ENCODE measurements at regions not wholly inside any gene's neighbourhood (a gene's known extent, or its start where the extent isn't known, plus 50 kb on each side); places are given as distances from the start of the nearest gene placed in this dataset.

DNA sequence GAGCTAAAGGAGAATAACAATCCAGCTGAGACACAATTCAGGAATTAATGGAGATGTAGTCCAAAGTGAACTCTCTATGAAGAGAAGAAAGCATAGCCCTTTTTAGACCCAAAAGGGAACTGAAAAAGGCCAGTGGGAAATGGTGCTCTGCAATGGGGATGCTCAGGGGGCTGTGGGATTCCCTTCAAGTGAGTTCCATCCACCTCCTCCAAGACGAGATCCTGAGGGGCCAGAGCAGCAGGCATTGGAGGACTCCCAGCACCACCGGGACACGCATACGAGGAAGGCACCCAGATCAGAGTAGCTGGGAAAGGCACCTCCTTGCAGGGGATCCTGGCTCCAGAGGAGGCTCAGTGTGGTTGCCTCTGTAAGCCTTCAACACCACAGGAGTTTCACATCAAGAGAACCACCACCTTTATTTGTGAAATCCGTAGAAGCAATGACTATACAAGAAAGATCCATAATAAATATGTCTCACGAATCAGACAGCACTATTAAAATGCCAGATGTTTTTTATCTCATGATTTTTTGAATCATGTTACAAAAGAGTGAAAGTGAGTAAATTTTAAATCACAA is 288.2 kb downstream of the MED10 start:
- in situ Hi-C loops (cut with MboI; ENCODE audit: low sequenced_read_pairs, unreplicated experiment): no loop called here
- no peak for DNase-seq (ENCODE audit: low spot score)
- no peak for TF ChIP-seq CTCF (IDR thresholded peaks at IDR 0.05; ENCODE audit: borderline replicate concordance, control extremely low read depth, extremely low read depth, insufficient read depth, missing control alignments)

DNA sequence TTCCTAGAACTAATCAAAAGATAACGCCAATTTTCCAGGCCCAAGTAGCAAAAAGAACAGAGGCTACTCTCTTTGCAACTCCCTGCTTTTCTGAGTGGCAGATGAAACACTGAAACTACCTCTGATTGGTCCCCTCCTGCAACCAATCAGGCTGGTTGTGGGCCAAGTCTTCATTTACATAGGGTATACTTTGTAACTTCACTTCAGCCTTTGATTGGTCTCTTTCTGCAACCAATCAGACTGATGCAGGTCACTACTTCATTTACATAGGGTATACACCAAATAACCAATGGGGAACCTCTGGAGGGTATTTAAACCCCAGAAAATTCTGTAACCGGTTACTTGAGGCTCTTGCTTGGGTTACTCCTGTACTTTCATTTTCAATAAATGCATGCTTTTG is 289.6 kb downstream of the MED10 start:
- no peak for TF ChIP-seq CTCF (IDR thresholded peaks at IDR 0.05; ENCODE audit: borderline replicate concordance, control extremely low read depth, extremely low read depth, insufficient read depth, missing control alignments)
- in situ Hi-C loops (cut with MboI; ENCODE audit: low sequenced_read_pairs, unreplicated experiment): no loop called here
- DNase-seq (ENCODE audit: low spot score): no peak

- no peak for TF ChIP-seq CTCF (IDR thresholded peaks at IDR 0.05; ENCODE audit: borderline replicate concordance, control extremely low read depth, extremely low read depth, insufficient read depth, missing control alignments)
- in situ Hi-C loops (cut with MboI; ENCODE audit: low sequenced_read_pairs, unreplicated experiment): no loop called here
- no peak for DNase-seq (ENCODE audit: low spot score)
Observed at GRCh38 chr5:6087576-6087975, 290.8 kb downstream of the MED10 start.

DNA sequence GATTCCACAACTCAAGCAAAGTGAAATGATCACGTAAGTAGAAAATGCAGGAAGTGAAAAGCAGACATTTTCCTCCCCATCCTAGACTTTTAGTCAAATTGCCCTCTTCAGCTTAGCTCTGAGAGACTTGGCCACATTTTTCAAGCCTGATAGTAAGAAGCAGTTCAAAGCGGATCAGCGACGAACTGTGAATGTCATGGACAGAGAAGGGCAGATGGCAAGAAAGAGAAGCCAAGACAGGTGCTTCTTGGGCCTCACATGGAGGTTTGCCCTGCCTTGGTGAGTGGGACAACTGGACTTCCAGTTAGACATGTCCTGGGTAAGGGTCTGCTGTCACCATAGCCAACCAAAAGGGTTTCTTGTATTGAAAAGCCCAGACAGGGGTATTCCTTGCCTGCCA is 291.5 kb downstream of the MED10 start:
- no peak for TF ChIP-seq CTCF (IDR thresholded peaks at IDR 0.05; ENCODE audit: borderline replicate concordance, control extremely low read depth, extremely low read depth, insufficient read depth, missing control alignments)
- in situ Hi-C loops (cut with MboI; ENCODE audit: low sequenced_read_pairs, unreplicated experiment): no loop called here

GRCh38 chr5:6085341-6085860 is 292.9 kb downstream of the MED10 start:
- no peak for DNase-seq (ENCODE audit: low spot score)
- TF ChIP-seq CTCF (IDR thresholded peaks at IDR 0.05; ENCODE audit: borderline replicate concordance, control extremely low read depth, extremely low read depth, insufficient read depth, missing control alignments): no peak
- in situ Hi-C loops (cut with MboI; ENCODE audit: low sequenced_read_pairs, unreplicated experiment): no loop called here

More for the DNA sequence above, 291.5 kb downstream of the MED10 start:
- DNase-seq (ENCODE audit: low spot score): no peak

GRCh38 chr5:6084836-6085235 is 293.5 kb downstream of the MED10 start:
- no peak for TF ChIP-seq CTCF (IDR thresholded peaks at IDR 0.05; ENCODE audit: borderline replicate concordance, control extremely low read depth, extremely low read depth, insufficient read depth, missing control alignments)
- in situ Hi-C loops (cut with MboI; ENCODE audit: low sequenced_read_pairs, unreplicated experiment): no loop called here
- no peak for DNase-seq (ENCODE audit: low spot score)

Measured in GM13976 (cell line).